Activated B cell treated with CpG ODN at 0.5 μM for 24 hours (primary cell): ENCODE measurements at regions not wholly inside any gene's neighbourhood (a gene's known extent, or its start where the extent isn't known, plus 50 kb on each side); places are given as distances from the start of the nearest gene placed in this dataset.

Experiments used
- ATAC-seq: fragments of 200-7000 bp; cut with Tn5 transposase; one replicate; pipeline ENCODE4 v1.10.0; 2021; ENCODE audit warnings: low read depth, mild to moderate bottlenecking, moderate library complexity
- CTCF ChIA-PET: fragments of 350-600 bp; sonication (Branson Sonifier 250); formaldehyde crosslinking; loops from one replicate; lab custom pipeline; 2021; ENCODE audit warnings: antibody characterized with exemption; lab: Charles Lee
- POLR2A ChIA-PET: fragments of 350-600 bp; sonication (Branson Sonifier 250); formaldehyde crosslinking; loops from one replicate; lab custom pipeline; 2021; ENCODE audit warnings: antibody characterized with exemption; lab: Charles Lee
- DNase-seq: peaks from one replicate; pipeline ENCODE4 v3.0.0; 2022
- H3K27ac Mint-ChIP-seq: one replicate; pipeline ENCODE4 v1.8.0; 2020; ENCODE audit warnings: mixed read lengths
- H3K27me3 Mint-ChIP-seq: one replicate; pipeline ENCODE4 v1.8.0; 2021; ENCODE audit warnings: mixed read lengths
- H3K36me3 Mint-ChIP-seq: one replicate; pipeline ENCODE4 v1.8.0; 2021; ENCODE audit warnings: low read depth, mixed read lengths
- H3K4me1 Mint-ChIP-seq: one replicate; pipeline ENCODE4 v1.8.0; 2021; ENCODE audit warnings: mixed read lengths
- H3K4me3 Mint-ChIP-seq: one replicate; pipeline ENCODE4 v1.8.0; 2020; ENCODE audit warnings: mild to moderate bottlenecking, mixed read lengths
- H3K9me3 Mint-ChIP-seq: one replicate; pipeline ENCODE4 v1.8.0; 2020; ENCODE audit warnings: mixed read lengths
- CTCF ChIP-seq: fragments of 200-600 bp; IDR thresholded peaks from one replicate; pipeline ENCODE4 v1.8.0; 2022; ENCODE audit warnings: antibody characterized with exemption, mild to moderate bottlenecking
- intact Hi-C: fragments of 100-400 bp; cut with micrococcal nuclease; formaldehyde crosslinking; loops from one replicate; pipeline ENCODE4 v1.15.1; 2024

GRCh38 chr2:180144338-180144813 lies 137.3 kb upstream of the CWC22 start:
- POLR2A ChIA-PET, result no interaction called here
- intact Hi-C loops, result loop anchor here (5.0 kb wide), 1 partner anchor 213 kb away; no protein-coding TSS in a partner anchor
- H3K4me3 Mint-ChIP-seq, result no peak overlapping the region

GRCh38 chr2:180143633-180144337 lies 136.7 kb upstream of the CWC22 start:
- DNase-seq (no peak), ATAC-seq (no peak)
- Mint-ChIP-seq H3K4me1 (no peaks in the 10 kb centered on the region), H3K27ac (no peak overlapping the region), H3K27me3 (peaks cover 7% of the 10 kb centered on the region), H3K9me3 (no peaks in the 10 kb centered on the region), H3K36me3 (no peaks in the 10 kb centered on the region), H3K4me3 (no peak overlapping the region)
- no peak for TF ChIP-seq CTCF
- CTCF ChIA-PET, result no interaction called here
- intact Hi-C loops, result loop anchor here (5.0 kb wide), 1 partner anchor 214 kb away; no protein-coding TSS in a partner anchor
- POLR2A ChIA-PET, result no interaction called here

More at GRCh38 chr2:180144338-180144813, 137.3 kb upstream of the CWC22 start:
- ATAC-seq (no peak), DNase-seq (no peak)
- Mint-ChIP-seq H3K9me3 (no peaks in the 10 kb centered on the region), H3K36me3 (no peaks in the 10 kb centered on the region), H3K27ac (no peak overlapping the region), H3K4me1 (no peaks in the 10 kb centered on the region), H3K27me3 (peaks cover 7% of the 10 kb centered on the region)
- CTCF ChIA-PET, result no interaction called here
- no peak for TF ChIP-seq CTCF

GRCh38 chr2:180141600-180141999 lies 134.5 kb upstream of the CWC22 start:
- H3K9me3 Mint-ChIP-seq, result no peaks in the 10 kb centered on the region
- no peaks in the 10 kb centered on the region for H3K4me1 Mint-ChIP-seq
- H3K27ac Mint-ChIP-seq, result no peak overlapping the region
- POLR2A ChIA-PET, result no interaction called here
- no peak for TF ChIP-seq CTCF
- intact Hi-C loops, result loop anchor here (5.0 kb wide), 1 partner anchor 216 kb away; no protein-coding TSS in a partner anchor
- H3K27me3 Mint-ChIP-seq, result peaks cover 3% of the 10 kb centered on the region
- CTCF ChIA-PET, result no interaction called here
- DNase-seq, result no peak
- H3K36me3 Mint-ChIP-seq, result no peaks in the 10 kb centered on the region
- no peak for ATAC-seq
- no peak overlapping the region for H3K4me3 Mint-ChIP-seq

GRCh38 chr2:180133736-180134135 lies 126.6 kb upstream of the CWC22 start:
- Mint-ChIP-seq H3K36me3 (no peaks in the 10 kb centered on the region), H3K9me3 (no peaks in the 10 kb centered on the region), H3K27ac (no peak overlapping the region), H3K4me1 (no peaks in the 10 kb centered on the region), H3K4me3 (no peak overlapping the region), H3K27me3 (peaks cover 9% of the 10 kb centered on the region)
- POLR2A ChIA-PET, result no interaction called here
- CTCF ChIA-PET, result interaction anchor here (1.5 kb wide), 1 partner anchor 8 kb away, joined by 6 read pairs; no protein-coding TSS in a partner anchor
- no peak for TF ChIP-seq CTCF
- ATAC-seq, result no peak
- no peak for DNase-seq
- intact Hi-C loops, result no loop called here

- H3K9me3 Mint-ChIP-seq, result no peaks in the 10 kb centered on the region
- no peak for TF ChIP-seq CTCF
- H3K4me3 Mint-ChIP-seq, result no peak overlapping the region
- H3K27me3 Mint-ChIP-seq, result peaks cover 11% of the 10 kb centered on the region
- DNase-seq, result no peak
- POLR2A ChIA-PET, result no interaction called here
- intact Hi-C loops, result no loop called here
- H3K4me1 Mint-ChIP-seq, result no peaks in the 10 kb centered on the region
- ATAC-seq, result no peak
- no peaks in the 10 kb centered on the region for H3K36me3 Mint-ChIP-seq
- H3K27ac Mint-ChIP-seq, result no peak overlapping the region
- CTCF ChIA-PET, result interaction anchor here (0.7 to 2.2 kb wide), 2 partner anchors 928 to 930 kb away, joined by 3 to 9 read pairs; no protein-coding TSS in a partner anchor
Observed at GRCh38 chr2:180130403-180130802, 123.3 kb upstream of the CWC22 start.
